HG03378 (cell line): ENCODE measurements at regions not wholly inside any gene's neighbourhood (a gene's known extent, or its start where the extent isn't known, plus 50 kb on each side); places are given as distances from the start of the nearest gene placed in this dataset.
"Not testable (repeated sequence)": the region's sequence is repeated elsewhere in the genome, so short reads cannot be mapped to it uniquely, and the experiment has no call there.

ENCODE experiments used
- ATAC-seq: cut with Tn5 transposase; IDR thresholded peaks from one replicate; pipeline ENCODE4 v1.9.1; 2021; ENCODE audit warnings: mild to moderate bottlenecking, moderate library complexity; ENCODE audit not compliant: unreplicated experiment

DNA sequence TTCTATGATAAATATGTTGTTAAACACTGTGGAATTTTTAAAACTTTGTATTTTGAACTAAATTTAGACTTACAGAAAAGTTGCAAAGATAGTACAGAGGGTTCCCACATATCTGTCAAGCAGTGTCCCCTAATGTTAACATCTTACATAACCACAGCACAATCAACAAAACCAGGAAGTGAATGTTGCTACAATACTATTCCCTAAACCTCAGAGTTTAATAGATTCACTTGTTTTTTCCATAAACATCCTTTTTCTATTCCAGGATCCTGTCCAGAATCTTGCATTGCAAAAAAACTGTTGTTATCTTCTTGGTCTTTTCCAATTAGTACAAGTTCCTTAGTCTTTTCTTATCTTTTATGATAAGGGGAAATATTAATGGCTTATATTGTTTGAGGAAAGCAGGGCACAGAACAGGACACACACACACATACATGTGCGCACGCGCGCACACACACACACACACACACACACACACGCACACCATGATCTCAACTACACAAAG is 251.1 kb upstream of the TRIB2 start:
- ATAC-seq: no peak

DNA sequence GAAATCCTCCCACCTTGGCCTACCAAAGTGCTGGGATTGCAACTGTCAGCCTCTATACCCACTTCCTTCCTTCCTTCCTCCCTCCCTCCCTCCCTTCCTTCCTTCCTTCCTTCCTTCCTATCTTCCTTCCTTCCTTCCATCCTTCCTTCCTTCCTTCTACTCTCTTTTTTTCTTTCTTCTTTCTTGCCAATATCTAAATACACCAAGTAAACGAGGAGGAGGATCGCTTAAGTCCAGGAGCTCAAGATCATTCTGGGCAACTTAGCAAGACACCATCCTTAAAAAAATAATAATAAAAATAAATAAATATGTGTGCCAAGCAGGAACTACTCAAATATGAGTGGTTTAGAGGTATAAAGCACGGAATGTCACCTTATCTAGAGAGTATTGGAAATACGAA is 249.4 kb upstream of the TRIB2 start:
- no peak for ATAC-seq

DNA sequence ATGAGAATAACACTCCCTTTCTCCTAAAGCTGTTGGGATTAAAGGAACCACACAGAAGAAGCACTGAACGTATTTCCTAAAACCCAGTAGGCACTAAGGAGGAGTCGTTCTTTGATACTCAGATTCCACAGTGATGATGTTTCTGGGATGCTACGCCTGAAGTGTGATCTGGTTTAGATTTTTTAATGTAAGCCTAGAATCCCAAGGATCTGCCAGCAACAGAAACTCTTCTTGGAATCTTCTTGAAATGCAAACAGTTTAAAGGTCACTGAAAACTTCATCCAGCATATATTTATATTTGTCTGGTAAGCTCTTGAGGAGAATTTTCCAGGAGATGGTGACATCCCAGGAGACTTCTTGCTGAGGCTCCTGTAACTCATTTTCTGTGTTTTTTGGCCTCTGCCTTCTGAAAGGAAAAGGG is 247.6 kb upstream of the TRIB2 start:
- no peak for ATAC-seq

DNA sequence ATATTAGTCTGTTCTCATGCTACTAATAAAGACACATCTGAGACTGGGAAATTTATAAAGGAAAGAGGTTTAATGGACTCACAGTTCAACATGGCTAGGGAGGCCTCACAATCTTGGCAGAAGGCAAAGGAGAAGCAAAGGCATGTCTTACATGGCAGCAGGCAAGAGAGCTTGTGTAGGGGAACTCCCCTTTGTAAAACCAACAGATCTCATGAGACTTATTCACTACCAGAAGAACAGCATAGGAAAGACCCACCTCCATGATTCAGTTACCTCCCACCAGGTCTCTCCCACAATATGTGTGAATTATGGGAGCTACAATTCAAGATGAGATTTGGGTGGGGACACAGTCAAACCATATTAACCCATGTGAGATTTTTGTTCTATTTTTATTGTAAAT is 244.5 kb upstream of the TRIB2 start:
- ATAC-seq: not testable (repeated sequence)

- no peak for ATAC-seq
Measured at GRCh38 chr2:12478151-12479064, 238.3 kb upstream of the TRIB2 start.

DNA sequence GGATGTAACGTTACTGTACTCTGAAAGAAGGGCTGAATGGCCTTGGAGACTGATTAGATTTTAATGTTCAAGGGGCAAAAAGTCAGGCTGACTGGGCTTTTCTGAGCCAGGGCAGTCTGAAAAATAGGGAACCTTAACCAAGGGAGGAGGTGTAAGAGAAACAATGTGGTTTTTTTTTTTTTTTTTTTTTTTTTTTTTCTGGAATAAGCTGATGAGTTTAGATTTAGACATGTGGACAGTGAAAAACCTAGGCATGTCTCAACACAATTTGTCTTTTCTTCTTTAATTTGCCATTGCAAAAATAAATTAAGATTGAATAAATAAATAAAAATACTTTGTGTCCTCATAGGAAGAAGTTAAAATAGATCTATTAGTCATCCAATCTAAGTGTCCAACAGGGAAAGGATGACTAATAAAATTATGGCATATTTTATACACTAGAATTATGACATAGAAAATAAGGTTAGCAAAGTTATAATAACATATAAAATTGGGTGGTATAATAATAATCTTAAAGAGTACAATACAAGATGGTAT is 237.6 kb upstream of the TRIB2 start:
- no peak for ATAC-seq

GRCh38 chr2:12484536-12485115 is 232.1 kb upstream of the TRIB2 start:
- no peak for ATAC-seq

DNA sequence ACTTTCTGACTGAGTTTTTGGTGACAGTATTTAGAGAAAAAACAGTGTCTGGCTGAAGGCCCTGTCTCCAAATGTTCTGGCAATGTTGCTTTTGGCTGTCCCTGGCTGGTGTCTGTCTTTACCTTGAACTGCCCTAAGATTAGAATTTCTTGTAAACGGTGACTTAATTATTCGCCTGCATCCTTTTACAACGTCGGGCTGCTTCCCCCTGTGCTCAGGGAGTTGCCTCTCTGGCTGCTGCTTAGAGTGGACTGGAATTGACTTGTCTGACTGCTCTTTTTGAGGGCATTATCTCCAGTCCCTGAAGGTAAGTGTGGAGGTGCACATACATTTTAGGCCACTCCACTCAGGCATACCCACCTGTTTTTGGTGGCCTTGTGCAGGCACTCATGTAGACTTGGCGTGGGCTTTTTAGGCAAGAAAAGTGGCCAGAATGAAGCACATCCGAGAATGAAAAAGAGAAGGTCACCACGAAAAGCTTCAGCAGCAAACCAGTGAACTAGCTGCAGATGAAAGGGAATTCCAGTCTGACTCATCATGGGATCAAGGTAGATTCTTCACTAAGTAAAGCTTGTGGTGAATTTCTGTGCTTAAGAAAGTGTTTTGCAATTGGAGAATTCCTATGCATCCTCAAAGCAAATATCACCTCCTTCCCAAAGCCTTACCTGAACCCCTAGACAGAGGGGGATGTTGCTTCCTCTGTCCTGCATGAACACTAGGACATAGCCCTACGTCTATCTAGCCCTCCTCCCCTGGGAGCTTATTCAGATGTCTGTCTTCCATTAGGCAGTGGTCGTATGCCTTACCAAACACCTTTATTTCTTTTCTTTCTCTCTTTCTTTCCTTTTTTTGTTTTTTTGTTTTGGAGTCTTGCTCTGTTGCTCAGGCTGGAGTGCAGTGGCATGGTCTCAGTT is 230.3 kb upstream of the TRIB2 start:
- peak; percentile 67 for ATAC-seq

- ATAC-seq: no peak
Measured at GRCh38 chr2:12487253-12488004, 229.3 kb upstream of the TRIB2 start.

- ATAC-seq: no peak
Measured at GRCh38 chr2:12488352-12489318, 228.1 kb upstream of the TRIB2 start.

- ATAC-seq: no peak
Measured at GRCh38 chr2:12490641-12491040, 226.1 kb upstream of the TRIB2 start.

GRCh38 chr2:12492360-12492759 is 224.4 kb upstream of the TRIB2 start:
- ATAC-seq: not testable (repeated sequence)

- ATAC-seq: no peak
Measured at GRCh38 chr2:12493031-12493513, 223.7 kb upstream of the TRIB2 start.

DNA sequence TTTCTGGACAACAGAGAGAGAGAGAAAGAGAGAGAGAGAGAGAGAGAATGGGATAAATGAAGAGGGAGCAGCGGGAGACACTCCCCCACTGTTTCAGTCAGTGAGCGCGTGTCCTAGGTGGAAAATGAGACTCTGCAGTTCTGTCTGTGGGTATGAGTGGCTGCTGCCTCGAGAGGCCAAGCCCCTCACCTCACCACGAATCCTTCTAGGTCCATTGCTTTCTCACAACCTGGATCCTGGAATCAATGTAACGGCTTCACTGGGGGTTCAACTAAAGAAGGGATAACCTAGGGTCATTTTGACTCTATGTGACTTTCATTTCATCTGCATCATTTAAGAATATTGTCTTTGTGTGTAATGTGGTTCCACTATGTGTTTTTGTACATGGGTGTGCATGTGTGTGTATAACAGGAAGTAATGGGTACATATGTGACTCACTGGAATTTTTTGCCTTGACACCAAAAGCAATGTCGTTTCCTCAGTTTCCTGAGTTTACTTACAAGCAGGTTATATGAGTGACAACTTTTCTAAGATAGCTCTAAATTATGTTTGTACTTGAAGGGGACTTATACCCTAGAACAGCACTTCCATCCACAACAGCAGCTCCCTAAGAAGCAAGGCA is 221.4 kb upstream of the TRIB2 start:
- ATAC-seq: no peak

DNA sequence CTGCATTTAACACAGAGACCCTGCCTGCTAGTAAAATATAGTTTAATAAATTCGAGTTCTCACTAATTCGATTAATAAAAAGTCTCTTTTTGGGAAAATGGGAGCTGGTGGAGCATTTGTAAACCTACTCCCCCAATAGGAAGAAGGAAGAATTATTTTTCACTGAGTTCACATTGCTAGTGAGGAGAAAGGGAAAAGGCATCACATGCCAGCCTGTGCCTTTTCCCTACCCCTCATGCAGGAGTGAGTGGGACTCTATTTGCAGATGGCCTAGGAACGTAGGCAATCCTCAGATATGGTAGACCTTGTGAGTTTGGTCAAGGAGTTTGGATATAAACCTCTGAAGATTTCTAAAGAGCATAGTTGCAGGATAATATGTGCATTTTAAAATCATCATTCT is 218.4 kb upstream of the TRIB2 start:
- ATAC-seq: no peak

DNA sequence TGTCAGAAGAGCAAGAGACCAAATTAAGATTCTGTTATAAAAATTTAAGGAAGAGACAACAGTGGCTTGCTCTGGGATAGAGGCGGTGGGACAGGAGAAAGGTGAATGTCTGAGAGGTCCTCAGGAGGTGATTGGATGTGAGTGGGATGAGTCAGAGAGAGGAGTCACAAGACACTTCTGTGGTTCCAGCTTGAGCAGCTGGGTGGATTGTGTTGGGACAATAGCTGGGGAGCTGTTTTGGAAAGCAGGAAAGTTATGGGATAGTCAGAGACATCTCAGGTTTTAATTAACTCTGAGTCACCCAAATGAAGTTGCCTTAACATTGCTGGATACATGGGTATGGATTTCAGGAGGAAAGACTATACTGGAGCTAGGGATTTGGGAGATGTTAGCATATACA is 218.0 kb upstream of the TRIB2 start:
- no peak for ATAC-seq

DNA sequence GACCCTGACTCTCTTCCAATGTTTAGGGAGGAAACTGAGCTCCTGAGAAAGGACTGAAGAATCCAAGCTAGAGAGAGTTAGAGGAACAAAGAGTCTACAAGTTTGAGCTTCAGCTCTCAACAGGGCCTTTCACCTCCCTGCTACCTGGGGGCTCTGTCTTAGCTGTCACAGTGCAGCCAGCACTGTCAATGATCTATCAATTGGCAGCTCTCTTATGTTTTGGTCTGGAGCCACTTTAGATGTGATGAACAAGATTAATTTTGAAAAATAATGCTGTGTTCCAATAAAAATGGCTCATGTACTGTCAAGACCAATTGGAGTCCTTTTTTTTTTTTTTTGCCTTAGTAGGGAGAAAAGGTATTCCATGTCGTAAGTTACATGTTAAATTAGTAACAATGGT is 215.8 kb upstream of the TRIB2 start:
- ATAC-seq: no peak

GRCh38 chr2:12501469-12502158 is 215.1 kb upstream of the TRIB2 start:
- peak; percentile 73 for ATAC-seq
